GM19463 (cell line): ENCODE measurements at regions not wholly inside any gene's neighbourhood (a gene's known extent, or its start where the extent isn't known, plus 50 kb on each side); places are given as distances from the start of the nearest gene placed in this dataset.
"Not testable (repeated sequence)": the region's sequence is repeated elsewhere in the genome, so short reads cannot be mapped to it uniquely, and the experiment has no call there.

ENCODE experiments used
- ATAC-seq: cut with Tn5 transposase; IDR thresholded peaks from one replicate; pipeline ENCODE4 v1.9.1; 2021; ENCODE audit warnings: mild to moderate bottlenecking, moderate library complexity; ENCODE audit not compliant: unreplicated experiment

DNA sequence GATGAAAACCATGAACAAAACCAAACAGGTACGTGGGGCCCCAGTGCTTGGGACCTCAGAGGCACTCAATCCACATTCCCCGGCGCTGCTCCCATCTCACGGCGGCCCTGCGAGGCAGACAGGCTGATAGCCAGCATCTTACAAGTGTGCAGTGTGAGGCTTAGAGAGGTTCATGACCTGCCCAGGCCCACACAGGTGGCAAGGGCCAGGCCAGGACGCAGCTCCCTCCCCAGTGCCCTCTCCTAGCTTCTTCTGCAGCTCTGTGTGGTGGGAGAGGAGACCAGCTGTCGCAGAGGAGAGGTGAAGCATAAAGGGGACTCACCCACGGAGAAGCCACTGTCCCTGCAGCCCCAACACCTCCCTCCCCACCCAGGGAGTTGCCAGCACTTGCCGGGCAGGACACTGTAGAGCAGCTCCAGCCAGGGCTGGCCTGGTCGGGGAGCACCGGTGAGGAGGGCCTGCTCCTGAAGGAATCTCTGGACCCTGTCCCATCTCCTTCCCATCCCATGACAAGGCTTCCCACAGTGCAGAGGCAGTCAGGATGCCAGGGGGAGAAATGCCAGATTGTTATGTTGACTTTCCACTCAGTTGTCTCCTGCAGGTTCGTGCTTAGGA, 92.4 kb upstream of the TMEM45B start:
- no peak for ATAC-seq

DNA sequence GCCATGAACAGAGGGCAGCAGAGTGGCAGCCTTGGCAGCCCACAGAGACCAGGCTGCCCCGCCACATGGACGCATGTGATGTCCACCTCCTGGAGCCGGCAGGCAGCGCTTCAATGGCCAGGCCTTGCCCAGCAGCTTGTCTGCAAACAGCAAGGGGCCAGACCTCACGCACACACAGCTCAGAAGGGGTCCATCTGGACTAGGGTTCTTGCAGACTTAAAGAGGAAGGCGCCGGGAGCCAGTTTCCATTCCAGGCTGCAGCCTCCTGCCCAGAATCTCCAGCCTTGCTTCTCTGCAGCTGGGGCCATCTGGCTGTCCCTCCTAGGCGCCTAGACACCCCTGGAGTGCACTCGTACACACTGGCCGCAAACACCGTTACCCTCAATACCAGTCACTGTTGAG, 91.9 kb upstream of the TMEM45B start:
- ATAC-seq: no peak

DNA sequence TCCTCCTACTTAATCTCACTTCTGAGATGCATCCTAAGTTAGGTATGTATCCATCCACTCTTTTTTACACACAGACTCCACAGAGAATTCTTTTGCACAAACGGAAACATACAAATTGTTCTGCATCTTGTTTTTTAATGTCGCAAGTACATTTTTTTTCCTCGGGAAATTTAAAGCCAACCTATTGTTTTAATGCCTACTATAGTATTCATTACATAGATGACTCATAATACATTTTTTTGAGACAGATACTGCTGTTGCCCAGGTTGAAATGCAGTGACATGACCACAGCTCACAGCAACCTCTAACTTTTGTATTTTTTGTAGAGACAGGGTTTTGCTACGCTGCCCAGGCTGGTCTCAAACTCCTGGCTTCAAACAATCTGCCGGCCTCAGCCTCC, 90.8 kb upstream of the TMEM45B start:
- no peak for ATAC-seq

DNA sequence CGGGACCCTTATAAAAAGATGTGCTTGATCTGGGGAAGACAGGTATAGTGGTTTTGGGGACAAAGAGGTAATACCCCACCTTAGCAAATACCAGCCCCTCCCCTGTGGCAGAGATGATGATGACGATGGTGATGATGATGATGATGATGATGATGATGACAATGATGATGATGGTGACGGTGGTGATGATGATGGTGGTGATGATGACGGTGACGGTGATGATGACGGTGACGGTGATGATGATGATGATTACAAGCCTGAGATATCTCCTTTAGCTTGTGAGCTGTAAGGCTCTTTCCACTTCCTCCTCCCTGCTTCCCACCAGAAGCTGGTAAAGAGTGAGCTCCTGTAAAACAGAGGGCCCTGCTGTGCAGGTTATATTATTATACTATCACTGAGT, 89.5 kb upstream of the TMEM45B start:
- ATAC-seq: no peak

DNA sequence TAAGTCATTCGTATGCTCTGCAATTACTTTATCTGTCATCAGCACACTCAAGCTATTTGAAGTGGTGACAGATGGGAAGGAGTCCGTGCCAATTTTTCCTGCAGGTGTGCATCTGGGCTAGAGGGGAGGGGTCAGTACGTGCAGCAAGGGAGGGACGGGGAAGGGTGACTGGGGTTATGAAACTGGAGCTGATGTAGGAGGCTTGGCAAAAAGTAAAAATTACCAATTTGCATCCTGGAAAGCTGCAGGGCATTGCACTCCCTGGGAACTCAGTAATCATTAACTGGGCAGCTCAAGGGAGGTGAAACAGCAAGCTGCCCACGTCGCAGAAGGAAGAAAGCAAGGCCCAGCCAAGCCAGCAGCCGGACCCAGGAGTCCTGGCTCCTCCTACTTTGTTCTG, 87.1 kb upstream of the TMEM45B start:
- no peak for ATAC-seq

DNA sequence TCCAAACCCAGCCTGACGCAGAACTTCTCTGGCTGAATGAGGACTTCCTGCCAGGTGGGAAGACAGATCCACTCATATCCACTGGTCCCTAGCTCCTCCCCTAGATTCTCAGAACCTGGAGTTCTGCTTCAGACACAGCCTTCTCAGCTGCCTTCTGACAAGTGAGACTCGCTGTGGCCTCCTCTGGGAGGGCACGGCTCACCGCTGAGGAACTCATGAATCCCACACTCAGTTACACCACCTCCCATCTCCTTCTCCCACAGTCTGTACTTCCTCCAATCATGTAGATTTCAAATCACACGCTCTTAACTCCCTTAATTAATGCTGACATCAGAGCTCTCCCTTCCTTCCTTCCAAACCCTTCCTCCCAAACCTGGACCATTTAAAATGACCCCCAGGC, 86.4 kb upstream of the TMEM45B start:
- no peak for ATAC-seq

DNA sequence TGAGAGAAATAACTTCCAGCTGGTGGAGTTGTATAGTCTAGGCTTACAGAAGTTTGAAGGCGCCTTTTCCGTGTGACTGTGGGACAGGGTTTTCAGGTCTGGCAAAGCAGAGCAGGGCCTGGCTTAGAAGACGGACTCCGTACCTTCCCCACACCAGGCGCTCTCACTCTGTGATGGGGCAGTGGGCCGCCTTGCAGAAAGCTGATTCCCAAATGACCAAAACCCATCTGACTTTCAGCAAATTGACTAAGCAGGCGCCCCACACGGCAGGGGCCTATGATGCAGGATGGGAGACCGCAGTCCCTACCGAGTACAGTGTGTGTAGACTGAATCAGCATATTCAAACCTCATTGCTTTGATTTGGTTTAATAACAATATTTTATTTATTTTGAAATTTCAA, 85.8 kb upstream of the TMEM45B start:
- no peak for ATAC-seq

DNA sequence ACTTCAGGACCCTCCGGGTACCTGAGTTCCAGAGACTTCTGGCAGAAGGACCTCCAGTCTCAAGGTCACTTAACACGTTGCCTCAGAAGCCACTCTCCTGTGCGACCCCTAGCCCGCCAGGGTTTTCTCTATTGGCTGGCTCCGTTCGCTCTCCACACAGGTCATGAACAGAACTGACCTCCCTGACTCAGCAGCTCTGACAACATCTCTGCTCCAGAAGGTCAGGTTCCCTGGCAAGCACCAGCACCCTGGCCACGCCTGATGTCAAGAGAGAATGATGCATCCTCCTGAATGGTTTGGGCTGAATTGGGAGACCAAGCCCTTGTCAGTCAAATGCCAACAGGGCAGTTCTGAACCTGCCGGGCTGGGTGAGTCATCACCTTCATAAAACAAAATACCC, 84.3 kb upstream of the TMEM45B start:
- no peak for ATAC-seq

DNA sequence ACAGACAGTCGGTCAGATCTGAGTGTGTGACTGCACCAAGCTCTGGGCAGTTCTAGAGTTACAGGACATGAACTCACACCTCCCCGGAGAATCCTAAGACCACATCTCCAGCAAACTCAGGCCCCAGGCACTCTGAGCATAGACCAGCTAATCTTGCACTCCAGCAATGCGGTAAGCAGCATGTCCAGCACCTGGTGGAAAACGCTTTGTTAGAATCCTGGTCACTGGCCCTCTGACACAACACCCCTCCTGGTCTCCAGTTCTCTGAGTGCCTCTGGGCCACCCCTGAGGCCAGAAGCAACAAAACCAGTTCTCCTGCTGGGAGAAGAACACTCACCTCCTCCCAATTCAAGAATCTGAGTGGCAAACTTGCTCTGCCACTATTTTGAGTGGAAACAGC, 82.7 kb upstream of the TMEM45B start:
- ATAC-seq: no peak

DNA sequence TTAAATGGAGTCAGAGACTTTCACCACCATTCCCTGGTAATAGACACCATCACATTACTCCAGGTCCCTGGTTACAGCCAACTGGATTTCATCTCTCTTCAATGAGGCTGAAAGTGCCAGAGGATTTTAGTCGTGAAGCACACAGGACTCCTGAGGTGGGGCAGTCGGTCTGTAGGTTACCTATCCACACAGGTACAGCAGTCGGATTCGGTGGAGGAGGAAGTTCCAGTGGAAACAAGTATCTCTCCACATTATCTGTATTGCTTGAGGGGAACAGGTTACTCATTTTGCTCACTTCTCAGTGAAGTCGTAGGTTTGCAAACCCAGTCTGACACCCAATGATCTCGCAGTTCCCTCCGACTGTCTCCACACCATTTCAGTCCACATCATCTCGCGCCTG, 82.3 kb upstream of the TMEM45B start:
- ATAC-seq: no peak

DNA sequence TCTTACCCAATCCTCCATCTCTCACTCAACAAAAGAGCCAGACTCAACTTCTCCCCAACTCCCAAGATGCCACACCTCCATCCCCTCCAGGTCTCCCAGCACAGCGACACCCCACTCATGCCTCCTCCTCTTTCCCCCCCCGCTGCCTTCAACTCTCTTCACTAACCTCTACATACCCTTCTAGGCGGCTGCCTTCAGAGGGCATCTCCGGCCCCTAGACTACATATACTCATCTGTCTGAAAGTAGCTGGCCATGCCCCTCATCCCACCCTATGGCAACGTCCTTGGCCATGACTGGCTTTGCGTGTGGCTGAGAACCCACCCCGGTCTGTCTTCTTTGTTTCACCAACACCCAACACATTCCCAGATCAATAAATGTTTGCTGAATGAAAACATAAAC, 81.7 kb upstream of the TMEM45B start:
- no peak for ATAC-seq

DNA sequence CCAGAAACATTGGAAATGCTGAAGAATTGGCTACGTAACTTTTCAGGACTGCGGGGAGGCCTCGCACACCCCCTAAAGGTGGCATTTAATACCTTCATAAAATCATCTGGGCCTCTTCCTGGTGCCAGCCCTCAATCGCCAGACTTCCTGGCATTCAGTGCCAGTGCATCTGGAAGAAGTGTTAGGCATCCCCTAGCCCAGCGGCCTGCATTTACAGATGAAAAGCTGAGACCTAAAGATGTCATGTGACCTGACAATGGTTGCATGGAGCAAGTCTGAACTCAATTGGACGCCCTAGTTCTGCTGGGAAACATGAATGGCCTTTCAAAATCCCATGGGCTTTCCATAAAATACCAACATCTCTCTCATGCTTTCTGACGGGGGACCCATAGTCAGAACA, 81.0 kb upstream of the TMEM45B start:
- ATAC-seq: no peak

DNA sequence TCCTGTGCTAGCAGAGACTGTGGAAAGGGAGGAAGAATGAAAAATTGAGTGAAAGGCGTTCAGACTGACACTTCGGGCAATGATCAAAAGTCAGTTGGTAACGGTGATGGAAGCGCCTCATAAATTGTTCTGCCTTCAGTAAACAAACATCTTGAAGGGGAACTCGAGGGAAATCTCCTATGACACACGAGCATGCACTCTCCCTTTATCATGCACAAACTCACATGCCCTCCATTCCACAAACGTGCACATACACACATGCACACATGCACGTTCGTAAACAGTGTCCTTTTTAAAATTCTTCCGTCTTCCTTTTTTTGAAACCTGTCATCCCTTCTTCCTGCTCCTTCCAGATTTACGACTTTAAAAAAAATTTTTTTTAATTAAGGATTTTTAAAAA, 77.8 kb upstream of the TMEM45B start:
- no peak for ATAC-seq

DNA sequence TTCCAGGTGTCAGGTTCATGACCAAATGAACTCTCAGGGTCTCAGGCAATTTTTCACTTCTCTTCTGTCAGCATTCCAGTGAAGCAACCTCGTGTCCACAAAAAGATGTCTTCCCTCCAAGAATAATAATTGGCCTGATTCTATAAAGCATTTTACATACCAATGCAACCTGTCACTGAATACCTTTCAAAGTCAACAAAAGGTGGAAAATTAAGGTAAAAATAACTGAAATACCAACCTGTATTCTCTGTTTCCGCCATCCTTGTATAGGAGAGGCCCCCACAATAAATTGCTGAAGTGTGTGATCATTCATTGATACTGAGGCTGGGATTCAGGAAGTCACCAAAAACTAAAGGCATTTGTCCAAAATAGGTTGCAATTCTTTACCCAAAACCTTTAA, 77.4 kb upstream of the TMEM45B start:
- ATAC-seq: no peak

DNA sequence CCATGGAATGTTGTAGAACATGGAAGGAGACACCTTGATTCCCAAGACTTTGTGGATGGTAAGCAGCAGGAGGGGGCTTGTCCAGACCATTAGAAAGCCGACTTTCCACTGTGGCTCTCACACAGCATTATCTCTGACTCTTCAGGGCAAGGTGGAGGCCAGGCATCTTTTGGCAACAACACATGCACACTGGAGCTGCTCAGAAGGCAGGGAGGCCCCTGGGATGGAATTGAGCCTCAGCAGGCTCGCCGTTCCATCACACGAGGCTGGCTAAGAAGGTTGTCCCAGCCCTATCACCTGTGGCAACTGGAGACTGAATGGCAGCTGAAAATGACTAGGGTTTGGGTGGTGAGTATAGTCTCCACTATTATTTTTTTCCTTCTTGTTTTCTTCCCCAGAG, 76.3 kb upstream of the TMEM45B start:
- ATAC-seq: no peak

DNA sequence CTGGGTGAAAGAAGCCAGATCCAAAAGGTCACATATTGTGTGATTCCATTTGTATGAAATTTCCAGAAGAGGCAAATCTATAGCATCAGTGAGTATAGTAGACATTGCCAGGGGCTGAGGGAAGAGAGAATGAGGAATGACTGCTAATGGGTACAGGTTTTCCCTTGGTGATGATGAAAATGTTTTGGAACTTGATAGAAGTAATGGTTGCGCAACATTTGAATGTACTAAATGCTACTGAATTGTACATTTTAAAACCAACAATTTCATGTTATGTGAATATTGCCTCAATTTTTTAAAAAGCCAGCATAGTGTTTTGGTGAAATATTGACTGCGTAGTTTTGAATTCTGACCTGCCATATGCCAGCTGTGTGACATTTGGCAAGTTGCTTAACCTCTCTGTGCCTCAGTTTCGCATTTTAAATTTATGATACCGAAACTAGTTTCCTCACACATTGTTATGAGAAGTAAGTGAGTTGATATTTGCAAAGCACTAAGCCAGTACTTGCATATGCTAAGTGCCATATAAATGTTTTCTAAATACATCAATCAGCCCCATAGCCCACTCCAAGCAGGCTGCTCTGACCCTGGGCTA, 75.4 kb upstream of the TMEM45B start:
- ATAC-seq: no peak

DNA sequence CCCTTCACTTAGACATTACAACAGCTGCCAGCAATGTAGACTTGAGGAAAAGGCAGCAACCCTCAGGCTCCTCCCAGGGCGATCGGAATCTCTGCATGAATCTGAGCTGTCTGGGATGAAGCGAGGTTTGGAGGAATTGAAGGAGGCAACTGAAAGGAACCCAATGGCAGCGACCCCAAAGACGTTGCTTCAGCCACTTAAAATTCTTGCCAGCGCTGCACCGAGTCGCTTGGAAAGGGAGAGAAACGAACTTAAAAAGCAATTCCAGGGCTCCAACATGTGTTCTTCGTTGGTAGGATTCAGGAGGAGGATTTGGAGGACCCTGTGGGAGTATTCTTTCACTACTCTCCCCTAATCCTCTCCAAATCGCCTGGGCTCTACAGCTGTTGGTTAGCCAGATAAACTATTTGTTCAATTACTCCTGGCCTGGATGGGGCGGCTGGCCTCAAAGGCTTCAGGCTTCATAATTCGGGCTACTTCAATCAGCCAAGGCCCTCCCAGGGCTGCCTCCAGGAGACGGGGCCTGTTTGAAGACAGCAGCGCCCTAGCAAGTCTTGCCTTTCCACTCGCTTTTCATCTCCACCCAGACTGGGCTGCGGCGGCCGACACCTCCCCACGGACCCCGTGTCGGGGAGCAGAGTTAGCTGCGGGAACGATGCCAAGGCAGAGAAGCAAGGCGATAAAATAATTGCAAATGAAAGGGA, 72.4 kb upstream of the TMEM45B start:
- no peak for ATAC-seq

DNA sequence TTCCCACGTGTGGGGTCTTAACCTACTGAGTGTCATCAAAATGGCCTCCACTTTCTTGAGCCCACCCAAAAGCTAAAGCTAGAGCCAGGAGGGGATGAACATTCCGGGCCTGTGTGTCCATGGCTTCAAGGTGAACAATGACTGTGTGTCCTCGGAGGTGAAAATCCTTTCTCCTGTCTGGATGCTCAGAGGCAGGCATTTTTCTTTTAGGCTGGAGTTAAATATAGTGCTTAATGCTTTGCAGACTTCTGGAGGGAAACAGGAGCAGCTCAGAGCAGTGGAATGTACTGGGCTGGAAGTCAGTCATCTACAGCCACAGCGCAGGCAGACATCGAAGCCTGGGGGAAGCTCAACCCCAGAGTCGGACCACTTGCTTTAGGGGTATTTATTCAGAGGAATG, 68.6 kb upstream of the TMEM45B start:
- ATAC-seq: no peak

DNA sequence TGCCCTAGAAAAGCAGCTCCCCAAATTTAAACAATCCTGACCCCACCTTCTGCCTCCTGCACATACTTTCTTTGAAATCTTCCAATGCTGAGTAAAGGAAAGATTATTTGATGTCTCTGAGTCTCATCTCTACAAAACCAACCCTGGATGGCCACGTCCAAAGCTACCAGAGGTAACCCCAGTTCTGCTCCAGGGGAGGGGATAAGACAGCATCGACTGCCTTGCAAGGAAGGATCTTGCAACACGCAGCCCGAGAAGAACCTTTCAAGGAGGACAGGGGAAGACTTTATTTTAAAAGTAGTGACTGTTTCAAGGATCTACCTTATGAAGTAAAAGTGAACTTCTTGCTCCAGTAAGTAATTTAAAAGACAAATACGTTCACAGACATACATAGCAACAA, 66.5 kb upstream of the TMEM45B start:
- no peak for ATAC-seq

DNA sequence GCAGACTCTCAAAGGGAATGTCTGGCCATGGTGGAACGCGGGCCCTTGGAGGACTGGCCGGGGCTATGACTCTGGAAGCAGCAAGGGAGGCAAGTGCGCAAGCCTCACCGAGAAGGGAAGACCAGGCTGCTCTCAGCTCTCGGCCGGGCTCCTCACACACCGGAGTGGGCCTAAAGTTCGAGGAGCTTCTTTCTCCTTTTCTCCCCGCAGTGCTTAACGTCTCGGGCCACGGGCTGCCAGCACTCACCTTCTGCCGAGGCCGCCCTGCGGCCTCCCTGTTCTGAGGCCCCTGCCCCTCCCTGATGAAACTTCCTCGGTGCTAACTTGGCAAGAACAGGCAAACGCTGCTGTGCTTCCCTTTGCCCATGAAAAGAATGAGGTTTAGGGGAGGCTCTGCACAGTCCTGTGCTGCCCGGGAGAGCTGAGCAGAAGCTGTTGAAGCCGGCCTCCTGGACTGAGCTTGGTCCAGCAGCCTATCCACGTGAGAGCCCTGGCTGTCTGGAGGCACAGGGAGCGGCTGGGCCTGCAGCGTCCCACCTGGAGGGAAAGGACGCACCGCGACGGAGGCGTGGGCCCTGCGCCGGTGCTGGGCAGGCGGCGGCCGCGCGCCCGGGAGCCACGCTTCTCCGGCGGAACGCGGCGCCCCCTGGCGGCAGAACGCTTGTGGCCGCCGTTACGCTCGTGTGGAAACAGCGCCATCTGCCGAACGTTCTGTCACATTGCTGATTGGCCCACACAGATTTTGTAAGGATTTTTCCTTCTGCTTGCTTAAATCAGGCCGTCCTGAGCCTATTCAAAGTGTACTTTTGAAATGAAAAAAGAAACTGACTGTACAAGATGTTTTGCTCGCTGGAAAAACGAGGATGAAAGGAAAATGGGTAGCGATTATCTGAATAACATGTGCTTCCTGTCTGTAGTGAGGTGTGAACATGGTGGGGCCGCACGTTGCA, 65.0 kb upstream of the TMEM45B start:
- peak; percentile 96 for ATAC-seq

DNA sequence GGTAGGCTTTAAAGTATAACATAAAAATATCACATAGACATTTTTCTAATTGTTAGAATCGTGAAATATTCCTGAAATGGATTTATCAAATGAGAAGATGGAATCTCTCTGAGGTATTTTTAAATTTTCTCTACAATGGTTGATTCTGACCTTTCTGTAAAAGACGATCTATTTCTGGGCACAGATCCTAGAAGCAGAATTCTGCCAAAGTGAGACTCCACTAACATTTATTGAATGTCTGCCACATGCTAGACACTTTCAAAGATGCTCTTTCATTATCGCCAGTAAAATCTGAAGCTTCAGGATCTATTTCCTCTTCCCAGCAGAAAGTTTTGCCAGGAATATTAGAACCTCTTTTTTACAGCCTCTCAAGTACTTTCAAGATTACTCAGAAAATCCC, 64.1 kb upstream of the TMEM45B start:
- no peak for ATAC-seq

DNA sequence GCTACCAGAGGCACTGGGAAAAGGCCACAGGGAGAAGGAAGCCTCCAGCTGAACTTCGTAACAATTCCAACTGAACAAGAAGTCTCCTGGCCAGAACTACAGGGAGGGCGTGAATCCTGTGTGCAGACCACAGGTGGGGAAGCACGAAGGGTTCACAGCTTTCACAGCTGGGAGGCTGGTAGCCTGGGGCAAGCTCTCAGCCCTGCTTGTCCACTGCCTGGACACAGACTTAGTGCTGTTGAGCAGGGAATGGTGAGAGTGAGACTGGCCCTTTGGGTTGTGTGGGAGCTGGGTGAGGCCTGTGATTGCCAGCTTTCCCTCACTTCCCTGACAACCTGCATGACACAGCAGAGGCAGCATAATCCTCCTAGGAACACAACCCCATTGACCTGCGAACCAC, 52.1 kb upstream of the TMEM45B start:
- not testable (repeated sequence) for ATAC-seq
